HT1080 (cell line): ENCODE measurements at regions not wholly inside any gene's neighbourhood (a gene's known extent, or its start where the extent isn't known, plus 50 kb on each side); places are given as distances from the start of the nearest gene placed in this dataset. TPM values are rescaled to one million over a fixed set of nuclear protein-coding genes. Genes with fewer than 3 reads are reported as not detected.
"Not testable (repeated sequence)": the region's sequence is repeated elsewhere in the genome, so short reads cannot be mapped to it uniquely, and the experiment has no call there.

ENCODE experiments used
- DNase-seq: peaks from one replicate; pipeline ENCODE4 v3.0.0-alpha.2; 2015; ENCODE audit warnings: low read depth
- small RNA-seq: library from RNA; depleted of rRNA; stranded (forward); fragments of <200 nt; gene quantifications from one replicate; pipeline ENCODE3, GENCODE V24; 2014

- not testable (repeated sequence) for DNase-seq
Observed at GRCh38 chr16:32847379-32847778, 171.4 kb upstream of the TP53TG3 start.

- DNase-seq = not testable (repeated sequence)
Observed at GRCh38 chr16:32845572-32845971, 169.6 kb upstream of the TP53TG3 start.

- DNase-seq = not testable (repeated sequence)
Observed at GRCh38 chr16:32842844-32843243, 166.9 kb upstream of the TP53TG3 start.

GRCh38 chr16:32807280-32807679 lies 131.3 kb upstream of the TP53TG3 start:
- DNase-seq = not testable (repeated sequence)

- not testable (repeated sequence) for DNase-seq
Observed at GRCh38 chr16:32805639-32806038, 129.7 kb upstream of the TP53TG3 start.

Small RNAs in the stretch of these regions (small RNA-seq; reads per million reads assigned to genes)
- not detected for gene AC137761.2
- gene AC142086.2 = not detected
